WTC11 (cell line): ENCODE measurements at regions not wholly inside any gene's neighbourhood (a gene's known extent, or its start where the extent isn't known, plus 50 kb on each side); places are given as distances from the start of the nearest gene placed in this dataset.

ENCODE experiments used
- ATAC-seq: fragments of 200-7000 bp; cut with Tn5 transposase; 2 replicates; pipeline ENCODE4 v1.10.0; 2021; ENCODE audit warnings: mild to moderate bottlenecking, moderate library complexity
- CTCF ChIA-PET: fragments of 300-600 bp; sonication (Branson Sonifier 250); formaldehyde crosslinking; loops from one replicate; lab custom pipeline; 2021; ENCODE audit warnings: antibody characterized with exemption; lab: Charles Lee
- POLR2A ChIA-PET: fragments of 350-600 bp; sonication (Branson Sonifier 250); formaldehyde crosslinking; loops from one replicate; lab custom pipeline; 2021; ENCODE audit warnings: antibody characterized with exemption; lab: Charles Lee
- DNase-seq: peaks from one replicate; pipeline ENCODE4 v3.0.0; 2021; ENCODE audit warnings: low spot score
- H3K27ac Mint-ChIP-seq: 2 replicates; pipeline ENCODE4 v1.8.0; 2021; ENCODE audit warnings: mixed read lengths
- H3K27me3 Mint-ChIP-seq: 2 replicates; pipeline ENCODE4 v1.8.0; 2021; ENCODE audit warnings: low read depth, mild to moderate bottlenecking, moderate library complexity, mixed read lengths
- H3K36me3 Mint-ChIP-seq: 2 replicates; pipeline ENCODE4 v1.8.0; 2021; ENCODE audit warnings: mixed read lengths
- H3K4me1 Mint-ChIP-seq: 2 replicates; pipeline ENCODE4 v1.8.0; 2022; ENCODE audit warnings: mixed read lengths
- H3K4me3 Mint-ChIP-seq: 2 replicates; pipeline ENCODE4 v1.8.0; 2021; ENCODE audit warnings: mild to moderate bottlenecking, moderate library complexity, mixed read lengths
- H3K9me3 Mint-ChIP-seq: 2 replicates; pipeline ENCODE4 v1.8.0; 2021; ENCODE audit warnings: mixed read lengths
- CREM ChIP-seq: sonication (generic); formaldehyde crosslinking; IDR thresholded peaks from 2 replicates; pipeline ENCODE4 v1.8.1; 2022; ENCODE audit warnings: mild to moderate bottlenecking, missing genetic modification reagents, moderate library complexity
- EMX1 ChIP-seq: fragments of 250-450 bp; sonication (Bioruptor Pico); IDR thresholded peaks from 2 replicates; pipeline ENCODE4 v1.8.0; 2021; ENCODE audit warnings: mild to moderate bottlenecking
- ESRRA ChIP-seq: sonication (generic); formaldehyde crosslinking; IDR thresholded peaks from 2 replicates; pipeline ENCODE4 v1.8.1; 2022; ENCODE audit warnings: mild to moderate bottlenecking, missing genetic modification reagents, borderline replicate concordance
- GRHL2 ChIP-seq: fragments of 250-450 bp; sonication (Bioruptor Pico); IDR thresholded peaks from 2 replicates; pipeline ENCODE4 v1.8.0; 2022; ENCODE audit warnings: mild to moderate bottlenecking, moderate library complexity; ENCODE audit not compliant: insufficient replicate concordance, severe bottlenecking
- GTF2I ChIP-seq: fragments of 250-450 bp; sonication (Bioruptor Pico); conservative IDR thresholded peaks from 2 replicates; pipeline ENCODE4 v1.4.0; 2021; ENCODE audit warnings: mild to moderate bottlenecking
- NFYB ChIP-seq: sonication (generic); formaldehyde crosslinking; conservative IDR thresholded peaks from 2 replicates; pipeline ENCODE4 v1.8.0; 2022; ENCODE audit warnings: low read depth, missing genetic modification reagents
- NR2C2 ChIP-seq: sonication (generic); formaldehyde crosslinking; IDR thresholded peaks from 2 replicates; pipeline ENCODE4 v1.8.0; 2022; ENCODE audit warnings: mild to moderate bottlenecking, missing genetic modification reagents
- PREB ChIP-seq: sonication (generic); formaldehyde crosslinking; IDR thresholded peaks from 2 replicates; pipeline ENCODE4 v1.8.1; 2022; ENCODE audit warnings: mild to moderate bottlenecking, missing genetic modification reagents, moderate library complexity, borderline replicate concordance
- SOX15 ChIP-seq: fragments of 250-450 bp; sonication (Bioruptor Pico); IDR thresholded peaks from 2 replicates; pipeline ENCODE4 v1.9.0; 2021; ENCODE audit warnings: mild to moderate bottlenecking
- TP53 ChIP-seq: sonication (generic); formaldehyde crosslinking; IDR thresholded peaks from 2 replicates; pipeline ENCODE4 v1.8.1; 2023; ENCODE audit warnings: mild to moderate bottlenecking, missing genetic modification reagents
- USF2 ChIP-seq: sonication (generic); formaldehyde crosslinking; IDR thresholded peaks from 2 replicates; pipeline ENCODE4 v1.8.1; 2023; ENCODE audit warnings: mild to moderate bottlenecking, missing genetic modification reagents, moderate library complexity
- ZSCAN18 ChIP-seq: fragments of 250-450 bp; sonication (Bioruptor Pico); IDR thresholded peaks from 2 replicates; pipeline ENCODE4 v2.1.2; 2022; ENCODE audit warnings: mild to moderate bottlenecking, moderate library complexity
- TF ChIP-seq, protein P1 (sequence below): fragments of 250-450 bp; sonication (Bioruptor Pico); IDR thresholded peaks from 2 replicates; pipeline ENCODE4 v1.9.0; 2021; ENCODE audit warnings: mild to moderate bottlenecking, borderline replicate concordance
- TF ChIP-seq, protein P2 (sequence below): sonication (generic); formaldehyde crosslinking; IDR thresholded peaks from 2 replicates; pipeline ENCODE4 v1.8.1; 2023; ENCODE audit warnings: mild to moderate bottlenecking, missing genetic modification reagents, borderline replicate concordance

GRCh38 chr14:22479776-22480464 lies 109.1 kb downstream of the DAD1 start:
- POLR2A ChIA-PET: no interaction called here
- no peak overlapping the region; the same call in 1 of the 2 replicates for H3K27ac Mint-ChIP-seq
- CTCF ChIA-PET: interaction anchor here (1.2 to 2.0 kb wide), 3 partner anchors 9 to 373 kb away, joined by 3 to 11 read pairs (median 7); no protein-coding TSS in a partner anchor
- no peak for ATAC-seq
- no peaks in the 10 kb centered on the region for H3K9me3 Mint-ChIP-seq
- no peaks in the 10 kb centered on the region for H3K36me3 Mint-ChIP-seq
- H3K4me3 Mint-ChIP-seq: no peak overlapping the region
- no peak for DNase-seq
- TF ChIP-seq USF2 (CRISPR knock-in tag) (peak; percentile 58), NFYB (no peak)
- H3K4me1 Mint-ChIP-seq: peaks cover 67% of the 10 kb centered on the region
- H3K27me3 Mint-ChIP-seq: no peaks in the 10 kb centered on the region

DNA sequence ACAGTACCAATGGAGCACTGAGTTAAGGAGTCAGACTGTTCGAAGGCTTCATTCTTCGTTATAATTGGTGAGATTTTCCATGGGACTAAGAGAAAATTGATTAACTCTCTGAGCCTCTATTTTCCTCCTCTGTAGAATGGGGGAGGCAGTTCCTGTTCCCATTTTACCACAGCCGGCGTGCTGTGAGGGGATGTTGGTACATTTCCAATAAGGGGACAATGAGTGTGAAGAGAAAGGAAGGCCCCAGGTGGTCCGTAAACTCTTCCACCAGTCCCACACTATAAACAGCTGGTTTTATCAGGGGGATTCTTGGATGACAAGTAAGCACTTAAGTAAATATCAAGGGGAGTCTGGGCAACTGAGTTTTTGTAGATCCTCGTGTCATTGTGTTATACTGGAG lies 109.9 kb downstream of the DAD1 start:
- DNase-seq (no peak), ATAC-seq (no peak)
- POLR2A ChIA-PET: no interaction called here
- no peak overlapping the region for H3K4me3 Mint-ChIP-seq
- peaks cover 67% of the 10 kb centered on the region for H3K4me1 Mint-ChIP-seq
- CTCF ChIA-PET: interaction anchor here (2.0 kb wide), 1 partner anchor 91 kb away, joined by 11 read pairs; no protein-coding TSS in a partner anchor
- H3K27ac Mint-ChIP-seq: no peak overlapping the region
- H3K27me3 Mint-ChIP-seq: no peaks in the 10 kb centered on the region
- no peaks in the 10 kb centered on the region for H3K36me3 Mint-ChIP-seq
- no peaks in the 10 kb centered on the region for H3K9me3 Mint-ChIP-seq
- TF ChIP-seq GTF2I (CRISPR knock-in tag): no peak
- TF ChIP-seq ESRRA: no peak
- no peak for TF ChIP-seq NR2C2
- no peak for TF ChIP-seq CREM (CRISPR knock-in tag)
- no peak for TF ChIP-seq GRHL2 (CRISPR knock-in tag)
- no peak for TF ChIP-seq PREB (CRISPR knock-in tag)
- TF ChIP-seq, protein P1, sequence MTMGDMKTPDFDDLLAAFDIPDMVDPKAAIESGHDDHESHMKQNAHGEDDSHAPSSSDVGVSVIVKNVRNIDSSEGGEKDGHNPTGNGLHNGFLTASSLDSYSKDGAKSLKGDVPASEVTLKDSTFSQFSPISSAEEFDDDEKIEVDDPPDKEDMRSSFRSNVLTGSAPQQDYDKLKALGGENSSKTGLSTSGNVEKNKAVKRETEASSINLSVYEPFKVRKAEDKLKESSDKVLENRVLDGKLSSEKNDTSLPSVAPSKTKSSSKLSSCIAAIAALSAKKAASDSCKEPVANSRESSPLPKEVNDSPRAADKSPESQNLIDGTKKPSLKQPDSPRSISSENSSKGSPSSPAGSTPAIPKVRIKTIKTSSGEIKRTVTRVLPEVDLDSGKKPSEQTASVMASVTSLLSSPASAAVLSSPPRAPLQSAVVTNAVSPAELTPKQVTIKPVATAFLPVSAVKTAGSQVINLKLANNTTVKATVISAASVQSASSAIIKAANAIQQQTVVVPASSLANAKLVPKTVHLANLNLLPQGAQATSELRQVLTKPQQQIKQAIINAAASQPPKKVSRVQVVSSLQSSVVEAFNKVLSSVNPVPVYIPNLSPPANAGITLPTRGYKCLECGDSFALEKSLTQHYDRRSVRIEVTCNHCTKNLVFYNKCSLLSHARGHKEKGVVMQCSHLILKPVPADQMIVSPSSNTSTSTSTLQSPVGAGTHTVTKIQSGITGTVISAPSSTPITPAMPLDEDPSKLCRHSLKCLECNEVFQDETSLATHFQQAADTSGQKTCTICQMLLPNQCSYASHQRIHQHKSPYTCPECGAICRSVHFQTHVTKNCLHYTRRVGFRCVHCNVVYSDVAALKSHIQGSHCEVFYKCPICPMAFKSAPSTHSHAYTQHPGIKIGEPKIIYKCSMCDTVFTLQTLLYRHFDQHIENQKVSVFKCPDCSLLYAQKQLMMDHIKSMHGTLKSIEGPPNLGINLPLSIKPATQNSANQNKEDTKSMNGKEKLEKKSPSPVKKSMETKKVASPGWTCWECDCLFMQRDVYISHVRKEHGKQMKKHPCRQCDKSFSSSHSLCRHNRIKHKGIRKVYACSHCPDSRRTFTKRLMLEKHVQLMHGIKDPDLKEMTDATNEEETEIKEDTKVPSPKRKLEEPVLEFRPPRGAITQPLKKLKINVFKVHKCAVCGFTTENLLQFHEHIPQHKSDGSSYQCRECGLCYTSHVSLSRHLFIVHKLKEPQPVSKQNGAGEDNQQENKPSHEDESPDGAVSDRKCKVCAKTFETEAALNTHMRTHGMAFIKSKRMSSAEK (CRISPR knock-in tag): no peak
- TF ChIP-seq ZSCAN18 (CRISPR knock-in tag): no peak
- no peak for TF ChIP-seq SOX15 (CRISPR knock-in tag)
- TF ChIP-seq TP53 (CRISPR knock-in tag): no peak
- TF ChIP-seq EMX1: no peak
- TF ChIP-seq, protein P2, sequence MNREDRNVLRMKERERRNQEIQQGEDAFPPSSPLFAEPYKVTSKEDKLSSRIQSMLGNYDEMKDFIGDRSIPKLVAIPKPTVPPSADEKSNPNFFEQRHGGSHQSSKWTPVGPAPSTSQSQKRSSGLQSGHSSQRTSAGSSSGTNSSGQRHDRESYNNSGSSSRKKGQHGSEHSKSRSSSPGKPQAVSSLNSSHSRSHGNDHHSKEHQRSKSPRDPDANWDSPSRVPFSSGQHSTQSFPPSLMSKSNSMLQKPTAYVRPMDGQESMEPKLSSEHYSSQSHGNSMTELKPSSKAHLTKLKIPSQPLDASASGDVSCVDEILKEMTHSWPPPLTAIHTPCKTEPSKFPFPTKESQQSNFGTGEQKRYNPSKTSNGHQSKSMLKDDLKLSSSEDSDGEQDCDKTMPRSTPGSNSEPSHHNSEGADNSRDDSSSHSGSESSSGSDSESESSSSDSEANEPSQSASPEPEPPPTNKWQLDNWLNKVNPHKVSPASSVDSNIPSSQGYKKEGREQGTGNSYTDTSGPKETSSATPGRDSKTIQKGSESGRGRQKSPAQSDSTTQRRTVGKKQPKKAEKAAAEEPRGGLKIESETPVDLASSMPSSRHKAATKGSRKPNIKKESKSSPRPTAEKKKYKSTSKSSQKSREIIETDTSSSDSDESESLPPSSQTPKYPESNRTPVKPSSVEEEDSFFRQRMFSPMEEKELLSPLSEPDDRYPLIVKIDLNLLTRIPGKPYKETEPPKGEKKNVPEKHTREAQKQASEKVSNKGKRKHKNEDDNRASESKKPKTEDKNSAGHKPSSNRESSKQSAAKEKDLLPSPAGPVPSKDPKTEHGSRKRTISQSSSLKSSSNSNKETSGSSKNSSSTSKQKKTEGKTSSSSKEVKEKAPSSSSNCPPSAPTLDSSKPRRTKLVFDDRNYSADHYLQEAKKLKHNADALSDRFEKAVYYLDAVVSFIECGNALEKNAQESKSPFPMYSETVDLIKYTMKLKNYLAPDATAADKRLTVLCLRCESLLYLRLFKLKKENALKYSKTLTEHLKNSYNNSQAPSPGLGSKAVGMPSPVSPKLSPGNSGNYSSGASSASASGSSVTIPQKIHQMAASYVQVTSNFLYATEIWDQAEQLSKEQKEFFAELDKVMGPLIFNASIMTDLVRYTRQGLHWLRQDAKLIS (CRISPR knock-in tag): no peak
